Activated CD8-positive, alpha-beta T cell treated with anti-CD3 and anti-CD28 coated beads for 36 hours (primary cell): ENCODE measurements at regions not wholly inside any gene's neighbourhood (a gene's known extent, or its start where the extent isn't known, plus 50 kb on each side); places are given as distances from the start of the nearest gene placed in this dataset.

Source experiments
- ATAC-seq: fragments of 200-7000 bp; cut with Tn5 transposase; one replicate; pipeline ENCODE4 v1.10.0; 2021; ENCODE audit warnings: mild to moderate bottlenecking, moderate library complexity
- CTCF ChIA-PET: fragments of 350-600 bp; sonication (Branson Sonifier 250); formaldehyde crosslinking; loops from one replicate; lab custom pipeline; 2021; ENCODE audit warnings: antibody characterized with exemption; lab: Charles Lee
- POLR2A ChIA-PET: fragments of 350-600 bp; sonication (Branson Sonifier 250); formaldehyde crosslinking; loops from one replicate; lab custom pipeline; 2021; ENCODE audit warnings: antibody characterized with exemption; lab: Charles Lee
- DNase-seq: peaks from one replicate; pipeline ENCODE4 v3.0.0-alpha.2; 2020
- H3K27ac Mint-ChIP-seq: one replicate; pipeline ENCODE4 v1.8.0; 2021; ENCODE audit warnings: mild to moderate bottlenecking, mixed read lengths
- H3K27me3 Mint-ChIP-seq: one replicate; pipeline ENCODE4 v1.8.0; 2021; ENCODE audit warnings: mixed read lengths
- H3K36me3 Mint-ChIP-seq: one replicate; pipeline ENCODE4 v1.8.0; 2021; ENCODE audit warnings: low read depth, mixed read lengths
- H3K4me1 Mint-ChIP-seq: one replicate; pipeline ENCODE4 v1.8.0; 2021; ENCODE audit warnings: low read depth, mixed read lengths
- H3K4me3 Mint-ChIP-seq: one replicate; pipeline ENCODE4 v1.8.0; 2021; ENCODE audit warnings: mild to moderate bottlenecking, moderate library complexity, mixed read lengths
- H3K9me3 Mint-ChIP-seq: one replicate; pipeline ENCODE4 v1.8.0; 2021; ENCODE audit warnings: mixed read lengths
- CTCF ChIP-seq: fragments of 200-600 bp; IDR thresholded peaks from one replicate; pipeline ENCODE4 v1.8.0; 2022; ENCODE audit warnings: antibody characterized with exemption, mild to moderate bottlenecking
- intact Hi-C: fragments of 100-400 bp; cut with micrococcal nuclease; formaldehyde crosslinking; loops from one replicate; pipeline ENCODE4 v1.10.0; 2022

- H3K36me3 Mint-ChIP-seq, result no peaks in the 10 kb centered on the region
- DNase-seq (no peak), ATAC-seq (no peak)
- TF ChIP-seq CTCF, result no peak
- intact Hi-C loops, result no loop called here
- peaks cover 20% of the 10 kb centered on the region for H3K9me3 Mint-ChIP-seq
- no peak overlapping the region for H3K27ac Mint-ChIP-seq
- CTCF ChIA-PET, result no interaction called here
- no peaks in the 10 kb centered on the region for H3K4me1 Mint-ChIP-seq
- POLR2A ChIA-PET, result no interaction called here
- H3K4me3 Mint-ChIP-seq, result no peak overlapping the region
- H3K27me3 Mint-ChIP-seq, result no peaks in the 10 kb centered on the region
Measured at GRCh38 chr1:188669728-188670382, 1807.8 kb downstream of the BRINP3 start.

- Mint-ChIP-seq H3K4me3 (no peak overlapping the region), H3K27me3 (no peaks in the 10 kb centered on the region), H3K4me1 (no peaks in the 10 kb centered on the region), H3K36me3 (no peaks in the 10 kb centered on the region), H3K9me3 (peaks cover 21% of the 10 kb centered on the region), H3K27ac (no peak overlapping the region)
- ATAC-seq, result no peak
- POLR2A ChIA-PET, result no interaction called here
- no peak for DNase-seq
- intact Hi-C loops, result no loop called here
- no peak for TF ChIP-seq CTCF
- CTCF ChIA-PET, result interaction anchor here (0.5 kb wide), 1 partner anchor 933 kb away, joined by 3 read pairs; no protein-coding TSS in a partner anchor
Measured at GRCh38 chr1:188670837-188671236, 1806.8 kb downstream of the BRINP3 start.

GRCh38 chr1:188672153-188672552 is 1805.5 kb downstream of the BRINP3 start:
- no peaks in the 10 kb centered on the region for H3K36me3 Mint-ChIP-seq
- CTCF ChIA-PET, result no interaction called here
- DNase-seq (no peak), ATAC-seq (no peak)
- POLR2A ChIA-PET, result no interaction called here
- no peaks in the 10 kb centered on the region for H3K4me1 Mint-ChIP-seq
- no peak overlapping the region for H3K4me3 Mint-ChIP-seq
- H3K9me3 Mint-ChIP-seq, result peaks cover 18% of the 10 kb centered on the region
- no peak overlapping the region for H3K27ac Mint-ChIP-seq
- intact Hi-C loops, result no loop called here
- TF ChIP-seq CTCF, result no peak
- H3K27me3 Mint-ChIP-seq, result no peaks in the 10 kb centered on the region

- no peaks in the 10 kb centered on the region for H3K36me3 Mint-ChIP-seq
- ATAC-seq, result no peak
- no peak for TF ChIP-seq CTCF
- no peaks in the 10 kb centered on the region for H3K4me1 Mint-ChIP-seq
- POLR2A ChIA-PET, result interaction anchor here (0.7 kb wide), 1 partner anchor 611 kb away, joined by 3 read pairs; no protein-coding TSS in a partner anchor
- CTCF ChIA-PET, result no interaction called here
- intact Hi-C loops, result no loop called here
- DNase-seq, result no peak
- peaks cover 15% of the 10 kb centered on the region for H3K9me3 Mint-ChIP-seq
- H3K27ac Mint-ChIP-seq, result no peak overlapping the region
- no peak overlapping the region for H3K4me3 Mint-ChIP-seq
- no peaks in the 10 kb centered on the region for H3K27me3 Mint-ChIP-seq
Measured at GRCh38 chr1:188689542-188689941, 1788.1 kb downstream of the BRINP3 start.

- Mint-ChIP-seq H3K36me3 (no peaks in the 10 kb centered on the region), H3K27ac (no peak overlapping the region), H3K9me3 (peaks cover 13% of the 10 kb centered on the region), H3K4me1 (no peaks in the 10 kb centered on the region), H3K27me3 (no peaks in the 10 kb centered on the region), H3K4me3 (no peak overlapping the region)
- no peak for DNase-seq
- ATAC-seq, result no peak
- intact Hi-C loops, result no loop called here
- POLR2A ChIA-PET, result no interaction called here
- TF ChIP-seq CTCF, result no peak
- CTCF ChIA-PET, result no interaction called here
Measured at GRCh38 chr1:188700116-188700515, 1777.5 kb downstream of the BRINP3 start.
